Liver (tissue), 8 donors: ENCODE measurements at regions not wholly inside any gene's neighbourhood (a gene's known extent, or its start where the extent isn't known, plus 50 kb on each side); places are given as distances from the start of the nearest gene placed in this dataset.

Source experiments
- DNase-seq: peaks from one replicate; pipeline ENCODE4 v3.0.0-alpha.2; 2017; ENCODE audit warnings: low spot score
- H3K27ac ChIP-seq, 2 donors: one replicate each; pipeline ENCODE4 v1.7.0; 2013; ENCODE audit warnings: inconsistent platforms in 2 of 2, low read length in 2 of 2, control low read depth in 1 of 2, low read depth in 1 of 2, mild to moderate bottlenecking in 1 of 2
- H3K27me3 ChIP-seq, 4 donors: one replicate each; pipeline versions ENCODE4 v1.6.1 to v1.7.0; 2013; ENCODE audit warnings: low read length in 3 of 4, inconsistent platforms in 1 of 4, mild to moderate bottlenecking in 1 of 4, moderate library complexity in 1 of 4; ENCODE audit not compliant: control insufficient read depth in 4 of 4, insufficient read depth in 4 of 4
- H3K36me3 ChIP-seq, 4 donors: one replicate each; pipeline versions ENCODE4 v1.6.1 to v1.7.0; 2013; ENCODE audit warnings: low read length in 3 of 4, mild to moderate bottlenecking in 3 of 4, low read depth in 1 of 4, moderate library complexity in 1 of 4; ENCODE audit not compliant: control insufficient read depth in 4 of 4, insufficient read depth in 3 of 4
- H3K4me1 ChIP-seq, 4 donors: one replicate each; pipeline versions ENCODE4 v1.6.1 to v1.7.0; 2013; ENCODE audit warnings: low read length in 3 of 4, mild to moderate bottlenecking in 3 of 4, moderate library complexity in 1 of 4; ENCODE audit not compliant: control insufficient read depth in 4 of 4, insufficient read depth in 4 of 4
- H3K4me3 ChIP-seq, 3 donors: one replicate each; pipeline versions ENCODE4 v1.6.1 to v1.7.0; 2013; ENCODE audit warnings: low read length in 3 of 3, control low read depth in 1 of 3, low read depth in 1 of 3, mild to moderate bottlenecking in 1 of 3
- H3K9ac ChIP-seq, 2 donors: one replicate each; pipeline ENCODE4 v1.7.0; 2013; ENCODE audit warnings: low read length in 2 of 2, mild to moderate bottlenecking in 2 of 2, moderate library complexity in 2 of 2, control low read depth in 1 of 2, low read depth in 1 of 2
- H3K9me3 ChIP-seq, 4 donors: one replicate each; pipeline versions ENCODE4 v1.6.1 to v1.7.0; 2013; ENCODE audit warnings: low read length in 3 of 4; ENCODE audit not compliant: control insufficient read depth in 4 of 4
- CTCF ChIP-seq: fragments of 150-350 bp; IDR thresholded peaks from 2 replicates; pipeline ENCODE4 v1.5.1; 2017; ENCODE audit warnings: improper control_type of control experiment, low read depth, low read length; ENCODE audit not compliant: missing input control
- EGR1 ChIP-seq, 2 donors: IDR thresholded peaks; 2 replicates each; pipeline ENCODE4 v1.6.1; 2016 to 2018; ENCODE audit warnings: antibody characterized with exemption in 2 of 2, low read depth in 2 of 2
- FOXA1 ChIP-seq: IDR thresholded peaks from 2 replicates; pipeline ENCODE4 v1.6.1; 2016; ENCODE audit warnings: antibody characterized with exemption
- FOXA2 ChIP-seq: IDR thresholded peaks from 2 replicates; pipeline ENCODE4 v1.6.1; 2016; ENCODE audit warnings: antibody characterized with exemption
- GABPA ChIP-seq, 2 donors: IDR thresholded peaks in 1 of 2; conservative IDR thresholded peaks in 1 of 2; 2 replicates each; pipeline ENCODE4 v1.6.1; 2016; ENCODE audit warnings: antibody characterized with exemption in 2 of 2, mild to moderate bottlenecking in 1 of 2, moderate library complexity in 1 of 2
- HNF4A ChIP-seq, 2 donors: conservative IDR thresholded peaks; 2 replicates each; pipeline ENCODE4 v1.6.1; 2016; ENCODE audit warnings: antibody characterized with exemption in 2 of 2, mild to moderate bottlenecking in 2 of 2
- HNF4G ChIP-seq: IDR thresholded peaks from 2 replicates; pipeline ENCODE4 v1.6.1; 2016; ENCODE audit warnings: antibody characterized with exemption
- JUND ChIP-seq, 2 donors: IDR thresholded peaks; 2 replicates each; pipeline ENCODE4 v1.6.1; 2016; ENCODE audit warnings: antibody characterized with exemption in 2 of 2
- MAX ChIP-seq: IDR thresholded peaks from 2 replicates; pipeline ENCODE4 v1.6.1; 2016; ENCODE audit warnings: antibody characterized with exemption
- NR2F2 ChIP-seq: IDR thresholded peaks from 2 replicates; pipeline ENCODE4 v1.6.1; 2016; ENCODE audit warnings: antibody characterized with exemption
- RAD21 ChIP-seq, 2 donors: IDR thresholded peaks; 2 replicates each; pipeline ENCODE4 v1.6.1; 2016; ENCODE audit warnings: antibody characterized with exemption in 2 of 2, mild to moderate bottlenecking in 2 of 2
- RXRA ChIP-seq, 2 donors: IDR thresholded peaks; 2 replicates each; pipeline ENCODE4 v1.6.1; 2017 to 2018; ENCODE audit warnings: antibody characterized with exemption in 2 of 2, mild to moderate bottlenecking in 1 of 2
- SP1 ChIP-seq: IDR thresholded peaks from 2 replicates; pipeline ENCODE4 v1.6.1; 2018; ENCODE audit warnings: antibody characterized with exemption, mild to moderate bottlenecking
- TAF1 ChIP-seq: conservative IDR thresholded peaks from 2 replicates; pipeline ENCODE4 v1.6.1; 2016; ENCODE audit warnings: antibody characterized with exemption, mild to moderate bottlenecking
- YY1 ChIP-seq: IDR thresholded peaks from 2 replicates; pipeline ENCODE4 v1.6.1; 2016; ENCODE audit warnings: antibody characterized with exemption, mild to moderate bottlenecking
- ZBTB33 ChIP-seq: IDR thresholded peaks from 2 replicates; pipeline ENCODE4 v1.6.1; 2016; ENCODE audit warnings: antibody characterized with exemption
- WGBS: extraction: QIAGEN DNeasy Blood & Tissue Kit; methylation state at CpG from one replicate; pipeline ENCODE4 v1.1.7; 2013; 5-methylcytosine and 5-hydroxymethylcytosine counted together
- TF ChIP-seq, protein P1 (sequence below): IDR thresholded peaks from 2 replicates; pipeline ENCODE4 v1.6.1; 2016; ENCODE audit warnings: antibody characterized with exemption
- TF ChIP-seq, protein P2 (sequence below): IDR thresholded peaks from 2 replicates; pipeline ENCODE4 v1.6.1; 2016; ENCODE audit warnings: antibody characterized with exemption, mild to moderate bottlenecking
- donor health status: healthy.
- donor health status: healthy.
- donor health status: healthy.
- donor health status: healthy.
- donor health status: healthy.

DNA sequence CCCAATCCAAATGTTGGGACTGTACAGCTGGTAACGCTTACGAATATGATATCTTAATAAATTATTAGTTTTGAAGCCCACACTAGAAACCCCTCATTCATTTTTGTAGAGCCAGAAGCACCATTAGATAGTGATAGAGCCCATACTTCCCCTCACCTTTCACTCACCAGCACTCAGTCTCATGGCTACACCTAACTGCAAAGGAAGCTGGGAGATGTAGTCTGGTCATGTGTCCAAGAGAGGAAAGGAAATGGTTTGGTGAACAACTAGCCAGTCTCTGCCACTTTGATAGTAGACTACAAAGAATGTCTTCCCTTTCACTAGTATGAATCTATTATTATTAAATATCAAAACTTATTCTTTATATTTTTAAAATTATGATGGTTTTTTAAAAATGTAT is 77.1 kb upstream of the EGFL6 start:
- TF ChIP-seq NR2F2, result no peak
- TF ChIP-seq YY1, result no peak
- no peak for TF ChIP-seq RAD21 (IDR thresholded peaks at IDR 0.05)
- TF ChIP-seq HNF4G, result no peak
- no peak for TF ChIP-seq ZBTB33
- no peak for TF ChIP-seq EGR1 (IDR thresholded peaks at IDR 0.05; ENCODE audit: low read depth in 2 of 2)
- TF ChIP-seq FOXA2, result no peak
- TF ChIP-seq SP1, result no peak
- TF ChIP-seq, protein P1, sequence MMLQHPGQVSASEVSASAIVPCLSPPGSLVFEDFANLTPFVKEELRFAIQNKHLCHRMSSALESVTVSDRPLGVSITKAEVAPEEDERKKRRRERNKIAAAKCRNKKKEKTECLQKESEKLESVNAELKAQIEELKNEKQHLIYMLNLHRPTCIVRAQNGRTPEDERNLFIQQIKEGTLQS, result no peak
- no peak for TF ChIP-seq GABPA (IDR thresholded peaks at IDR 0.05 in 1 of 2, conservative IDR thresholded peaks at IDR 0.05 in 1 of 2)
- no peak for TF ChIP-seq MAX
- no peak for TF ChIP-seq TAF1
- TF ChIP-seq, protein P2, sequence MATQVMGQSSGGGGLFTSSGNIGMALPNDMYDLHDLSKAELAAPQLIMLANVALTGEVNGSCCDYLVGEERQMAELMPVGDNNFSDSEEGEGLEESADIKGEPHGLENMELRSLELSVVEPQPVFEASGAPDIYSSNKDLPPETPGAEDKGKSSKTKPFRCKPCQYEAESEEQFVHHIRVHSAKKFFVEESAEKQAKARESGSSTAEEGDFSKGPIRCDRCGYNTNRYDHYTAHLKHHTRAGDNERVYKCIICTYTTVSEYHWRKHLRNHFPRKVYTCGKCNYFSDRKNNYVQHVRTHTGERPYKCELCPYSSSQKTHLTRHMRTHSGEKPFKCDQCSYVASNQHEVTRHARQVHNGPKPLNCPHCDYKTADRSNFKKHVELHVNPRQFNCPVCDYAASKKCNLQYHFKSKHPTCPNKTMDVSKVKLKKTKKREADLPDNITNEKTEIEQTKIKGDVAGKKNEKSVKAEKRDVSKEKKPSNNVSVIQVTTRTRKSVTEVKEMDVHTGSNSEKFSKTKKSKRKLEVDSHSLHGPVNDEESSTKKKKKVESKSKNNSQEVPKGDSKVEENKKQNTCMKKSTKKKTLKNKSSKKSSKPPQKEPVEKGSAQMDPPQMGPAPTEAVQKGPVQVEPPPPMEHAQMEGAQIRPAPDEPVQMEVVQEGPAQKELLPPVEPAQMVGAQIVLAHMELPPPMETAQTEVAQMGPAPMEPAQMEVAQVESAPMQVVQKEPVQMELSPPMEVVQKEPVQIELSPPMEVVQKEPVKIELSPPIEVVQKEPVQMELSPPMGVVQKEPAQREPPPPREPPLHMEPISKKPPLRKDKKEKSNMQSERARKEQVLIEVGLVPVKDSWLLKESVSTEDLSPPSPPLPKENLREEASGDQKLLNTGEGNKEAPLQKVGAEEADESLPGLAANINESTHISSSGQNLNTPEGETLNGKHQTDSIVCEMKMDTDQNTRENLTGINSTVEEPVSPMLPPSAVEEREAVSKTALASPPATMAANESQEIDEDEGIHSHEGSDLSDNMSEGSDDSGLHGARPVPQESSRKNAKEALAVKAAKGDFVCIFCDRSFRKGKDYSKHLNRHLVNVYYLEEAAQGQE, result no peak
- TF ChIP-seq JUND (IDR thresholded peaks at IDR 0.05), result no peak
- TF ChIP-seq FOXA1, result no peak
- TF ChIP-seq RXRA (IDR thresholded peaks at IDR 0.05), result no peak
- no peak for TF ChIP-seq HNF4A (conservative IDR thresholded peaks at IDR 0.05)
- no peak for TF ChIP-seq CTCF
- no peak overlapping the region for H3K27ac ChIP-seq
- no peaks in the 10 kb centered on the region for H3K9me3 ChIP-seq
- no peak overlapping the region for H3K4me3 ChIP-seq
- no peak for DNase-seq
- WGBS, result 100% methylated on average over 2 of the region's 2 CpGs
- H3K27me3 ChIP-seq, result no peaks in the 10 kb centered on the region
- H3K4me1 ChIP-seq, result peaks cover 5 to 23% (median 14%) of the 10 kb centered on the region in 4 donors
- no peaks in the 10 kb centered on the region for H3K36me3 ChIP-seq
- H3K9ac ChIP-seq, result no peak overlapping the region

DNA sequence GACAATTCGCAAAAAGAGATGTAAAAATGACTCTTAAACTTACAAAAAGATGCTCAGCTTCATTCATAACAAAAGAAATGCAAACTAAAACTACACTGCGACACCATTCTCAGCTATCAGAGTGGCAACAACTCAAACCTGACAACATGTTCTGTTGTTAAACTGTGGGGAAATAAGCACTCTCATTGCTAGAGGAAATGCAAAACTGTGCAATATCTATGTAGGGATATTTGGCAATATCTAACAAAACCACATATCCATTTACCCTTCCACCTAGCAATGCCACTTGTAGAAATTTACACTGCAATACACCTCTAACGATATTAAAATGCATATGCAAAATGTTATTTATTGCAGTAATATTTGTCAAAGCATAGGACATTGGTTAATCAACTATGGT is 78.3 kb upstream of the EGFL6 start:
- Histone ChIP-seq H3K27ac (no peak overlapping the region), H3K9me3 (no peaks in the 10 kb centered on the region), H3K27me3 (no peaks in the 10 kb centered on the region), H3K9ac (no peak overlapping the region), H3K4me3 (no peak overlapping the region), H3K36me3 (no peaks in the 10 kb centered on the region), H3K4me1 (peaks cover 5 to 23% (median 14%) of the 10 kb centered on the region in 4 donors)
- DNase-seq, result no peak
- TF ChIP-seq, protein P1, result no peak
- TF ChIP-seq RAD21 (IDR thresholded peaks at IDR 0.05) (no peak), RXRA (IDR thresholded peaks at IDR 0.05) (no peak), JUND (IDR thresholded peaks at IDR 0.05) (no peak)
- 92% methylated on average over 3 of the region's 3 CpGs for WGBS
